Mucosa of rectum (tissue), 2 donors: ENCODE measurements at regions not wholly inside any gene's neighbourhood (a gene's known extent, or its start where the extent isn't known, plus 50 kb on each side); places are given as distances from the start of the nearest gene placed in this dataset.
A peak's percentile ranks its signal among the peaks of the same experiment; 100 is the strongest.
"Not testable (repeated sequence)": the region's sequence is repeated elsewhere in the genome, so short reads cannot be mapped to it uniquely, and the experiment has no call there.

Source experiments
- H3K27ac ChIP-seq, 2 donors: one replicate each; pipeline ENCODE4 v1.7.0; 2013; ENCODE audit warnings: inconsistent platforms in 2 of 2, low read depth in 2 of 2, low read length in 2 of 2
- H3K27me3 ChIP-seq, 2 donors: one replicate each; pipeline ENCODE4 v1.7.0; 2013; ENCODE audit warnings: low read length in 2 of 2; ENCODE audit not compliant: control insufficient read depth in 2 of 2, insufficient read depth in 2 of 2
- H3K36me3 ChIP-seq, 2 donors: one replicate each; pipeline ENCODE4 v1.7.0; 2013; ENCODE audit warnings: low read length in 2 of 2; ENCODE audit not compliant: control insufficient read depth in 2 of 2, insufficient read depth in 2 of 2
- H3K4me1 ChIP-seq, 2 donors: one replicate each; pipeline ENCODE4 v1.7.0; 2013; ENCODE audit warnings: low read length in 2 of 2, mild to moderate bottlenecking in 1 of 2; ENCODE audit not compliant: control insufficient read depth in 2 of 2, insufficient read depth in 2 of 2
- H3K4me3 ChIP-seq, 2 donors: one replicate each; pipeline ENCODE4 v1.7.0; 2013; ENCODE audit warnings: low read length in 2 of 2
- H3K9ac ChIP-seq, 2 donors: one replicate each; pipeline ENCODE4 v1.7.0; 2013; ENCODE audit warnings: low read length in 2 of 2, low read depth in 1 of 2, mild to moderate bottlenecking in 1 of 2
- H3K9me3 ChIP-seq, 2 donors: one replicate each; pipeline ENCODE4 v1.7.0; 2013; ENCODE audit warnings: low read length in 2 of 2; ENCODE audit not compliant: control insufficient read depth in 2 of 2
- donor health status: healthy.
- donor health status: Normal muscosa, but diverticular disease.

DNA sequence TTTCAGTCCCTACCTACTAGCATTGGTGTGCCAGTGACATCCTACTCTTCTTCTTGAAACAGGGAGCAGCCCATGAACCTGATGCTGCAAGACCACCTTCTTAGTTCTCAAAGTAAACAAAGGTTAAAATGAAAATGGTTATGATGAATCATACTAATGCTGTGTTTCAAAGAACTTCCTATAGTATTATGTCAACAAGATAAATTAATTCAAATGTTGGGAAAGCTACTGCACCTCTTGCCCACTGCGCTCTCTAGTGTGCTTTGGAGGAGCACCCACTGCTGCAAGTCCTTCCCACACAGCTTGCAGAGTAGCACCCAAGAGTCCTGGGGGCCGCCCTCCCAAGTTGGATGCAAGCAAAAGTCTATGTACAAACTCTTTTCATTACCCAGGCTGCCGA lies 81.1 kb downstream of the CD200R1L start:
- Histone ChIP-seq H3K4me1 (no peaks in the 10 kb centered on the region), H3K9ac (no peak overlapping the region), H3K4me3 (no peak overlapping the region), H3K36me3 (no peaks in the 10 kb centered on the region), H3K27ac (no peak overlapping the region), H3K9me3 (no peaks in the 10 kb centered on the region), H3K27me3 (no peaks in the 10 kb centered on the region)

- Histone ChIP-seq H3K27ac (no peak overlapping the region), H3K36me3 (no peaks in the 10 kb centered on the region), H3K9me3 (no peaks in the 10 kb centered on the region), H3K9ac (no peak overlapping the region), H3K4me3 (no peak overlapping the region), H3K27me3 (no peaks in the 10 kb centered on the region), H3K4me1 (no peaks in the 10 kb centered on the region)
These were observed 83.4 kb downstream of the CD200R1L start for GRCh38 chr3:112763258-112763657.

DNA sequence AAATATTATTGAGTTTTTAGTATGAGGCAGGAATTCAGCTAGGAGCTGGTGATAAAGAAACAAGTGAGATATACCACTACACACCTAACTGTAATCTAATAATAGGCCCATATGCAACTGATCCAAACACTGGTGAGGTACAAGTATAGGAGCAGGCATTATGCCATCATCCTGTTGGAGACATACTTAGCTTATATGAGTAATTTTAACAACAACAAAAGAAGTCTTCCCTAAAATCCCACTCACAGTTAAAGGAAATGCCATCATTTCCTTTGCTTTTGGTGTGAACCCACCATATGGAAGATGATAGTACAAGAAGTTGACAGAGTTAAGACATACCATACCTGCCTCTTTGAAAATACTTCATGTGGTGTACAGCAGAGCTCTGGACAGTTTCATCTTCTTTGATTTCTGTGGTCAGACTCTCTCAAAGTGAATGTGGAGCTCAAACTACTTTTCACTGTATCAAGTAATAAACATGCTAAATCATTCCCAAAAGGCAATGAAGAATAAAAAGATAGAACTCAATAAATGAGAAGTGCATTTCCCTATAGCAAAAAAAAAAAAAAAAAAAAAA lies 85.5 kb downstream of the CD200R1L start:
- Histone ChIP-seq H3K4me3 (no peak overlapping the region), H3K36me3 (no peaks in the 10 kb centered on the region), H3K27ac (no peak overlapping the region), H3K27me3 (no peaks in the 10 kb centered on the region), H3K9ac (no peak overlapping the region), H3K9me3 (no peaks in the 10 kb centered on the region), H3K4me1 (no peaks in the 10 kb centered on the region)

DNA sequence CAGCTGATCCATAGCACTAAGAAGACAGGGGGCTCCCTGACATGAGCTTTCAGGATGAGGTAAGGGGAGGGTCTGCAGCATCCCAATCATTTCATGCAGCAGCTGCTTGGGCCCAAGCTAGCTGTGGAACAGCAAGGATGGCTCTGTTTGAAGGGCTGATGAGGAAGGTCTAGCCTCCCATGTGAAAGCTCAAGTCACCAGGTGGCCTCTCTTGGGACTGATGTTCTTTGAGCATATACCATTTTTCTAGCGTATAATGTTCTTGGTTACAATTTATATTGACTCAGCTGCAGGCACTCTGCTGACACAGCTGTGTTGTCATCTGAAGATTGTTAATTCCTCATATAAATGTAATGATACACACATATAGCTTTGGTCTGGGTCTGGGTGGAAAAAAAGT lies 87.0 kb downstream of the CD200R1L start:
- H3K9me3 ChIP-seq: no peaks in the 10 kb centered on the region
- no peaks in the 10 kb centered on the region for H3K36me3 ChIP-seq
- no peak overlapping the region for H3K27ac ChIP-seq
- no peaks in the 10 kb centered on the region for H3K4me1 ChIP-seq
- H3K9ac ChIP-seq: no peak overlapping the region
- H3K27me3 ChIP-seq: no peaks in the 10 kb centered on the region
- no peak overlapping the region for H3K4me3 ChIP-seq

DNA sequence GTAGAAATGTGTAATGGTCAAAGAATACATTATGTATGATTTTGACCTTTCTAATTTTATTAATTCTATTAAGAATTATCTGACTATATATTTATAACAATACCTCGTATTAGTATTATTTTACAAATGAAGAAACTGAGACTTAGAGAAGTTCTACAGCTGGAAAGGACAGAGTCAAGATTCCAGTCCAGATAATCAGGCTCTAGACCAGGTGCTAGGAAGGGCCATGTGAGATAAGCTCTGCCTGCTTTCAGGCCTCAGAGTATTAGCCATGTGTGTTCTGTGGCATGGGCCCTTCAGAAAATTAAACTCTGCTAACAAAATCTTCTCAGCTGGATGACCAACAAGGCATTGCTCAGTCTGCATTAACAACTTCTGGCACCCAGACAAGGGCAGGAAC lies 87.5 kb downstream of the CD200R1L start:
- H3K9ac ChIP-seq: no peak overlapping the region
- no peak overlapping the region for H3K27ac ChIP-seq
- H3K4me1 ChIP-seq: no peaks in the 10 kb centered on the region
- H3K9me3 ChIP-seq: no peaks in the 10 kb centered on the region
- H3K36me3 ChIP-seq: no peaks in the 10 kb centered on the region
- no peaks in the 10 kb centered on the region for H3K27me3 ChIP-seq
- no peak overlapping the region for H3K4me3 ChIP-seq

GRCh38 chr3:112757197-112757596 lies 89.5 kb downstream of the CD200R1L start:
- Histone ChIP-seq H3K9ac (no peak overlapping the region), H3K36me3 (no peaks in the 10 kb centered on the region), H3K9me3 (no peaks in the 10 kb centered on the region), H3K4me1 (no peaks in the 10 kb centered on the region), H3K4me3 (no peak overlapping the region), H3K27ac (no peak overlapping the region), H3K27me3 (no peaks in the 10 kb centered on the region)

GRCh38 chr3:112755845-112756613 lies 90.6 kb downstream of the CD200R1L start:
- Histone ChIP-seq H3K27me3 (no peaks in the 10 kb centered on the region), H3K4me1 (peaks cover 0 to 4% of the 10 kb centered on the region in 2 donors), H3K4me3 (no peak overlapping the region), H3K27ac (no peak overlapping the region), H3K36me3 (no peaks in the 10 kb centered on the region), H3K9ac (no peak overlapping the region), H3K9me3 (no peaks in the 10 kb centered on the region)

GRCh38 chr3:112755046-112755445 lies 91.6 kb downstream of the CD200R1L start:
- not testable (repeated sequence) for H3K27ac ChIP-seq, H3K27me3 ChIP-seq, H3K36me3 ChIP-seq, H3K4me1 ChIP-seq, H3K4me3 ChIP-seq, H3K9me3 ChIP-seq, H3K9ac ChIP-seq

- H3K4me3 ChIP-seq: no peak overlapping the region
- no peaks in the 10 kb centered on the region for H3K36me3 ChIP-seq
- peaks cover 0 to 4% of the 10 kb centered on the region in 2 donors for H3K4me1 ChIP-seq
- H3K27me3 ChIP-seq: no peaks in the 10 kb centered on the region
- peak overlapping the region in 1 of 2 donors; percentile 17 for H3K27ac ChIP-seq
- H3K9ac ChIP-seq: no peak overlapping the region
- no peaks in the 10 kb centered on the region for H3K9me3 ChIP-seq
These were observed 94.8 kb downstream of the CD200R1L start for GRCh38 chr3:112751564-112752512.

DNA sequence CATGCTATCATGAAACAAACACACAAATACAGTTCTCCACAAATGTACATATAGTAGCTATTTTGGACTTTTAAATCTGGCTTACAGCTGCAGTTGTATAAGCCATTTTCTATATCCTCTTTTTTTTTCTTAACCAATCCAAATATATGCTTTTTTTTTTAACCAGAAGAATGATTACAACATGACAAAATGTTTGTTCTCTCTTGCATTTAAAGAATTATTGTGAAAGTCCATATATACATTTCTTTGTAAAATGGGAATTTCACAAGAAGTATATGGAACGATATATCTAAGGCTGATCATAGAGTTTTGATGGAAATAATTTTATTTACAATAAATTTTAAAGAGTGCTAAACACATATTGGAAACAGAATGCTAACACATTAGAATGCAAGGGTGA lies 95.6 kb downstream of the CD200R1L start:
- Histone ChIP-seq H3K9ac (no peak overlapping the region), H3K9me3 (no peaks in the 10 kb centered on the region), H3K4me3 (no peak overlapping the region), H3K27me3 (no peaks in the 10 kb centered on the region), H3K4me1 (peaks cover 0 to 4% of the 10 kb centered on the region in 2 donors), H3K27ac (no peak overlapping the region), H3K36me3 (no peaks in the 10 kb centered on the region)
